GM12878 (cell line): ENCODE measurements at regions not wholly inside any gene's neighbourhood (a gene's known extent, or its start where the extent isn't known, plus 50 kb on each side); places are given as distances from the start of the nearest gene placed in this dataset.

Experiments
- CEBPB ChIP-seq, 2 experiments: fragments of 150-350 bp in 1 of 2; IDR thresholded peaks; 2 replicates each; pipeline ENCODE4 v1.6.1; 2012 to 2014; ENCODE audit warnings: low read depth in 2 of 2, low read length in 2 of 2, borderline replicate concordance in 1 of 2, inconsistent platforms in 1 of 2
- CREB1 ChIP-seq: IDR thresholded peaks from 2 replicates; pipeline ENCODE4 v1.6.1; 2012; ENCODE audit warnings: low read depth, mild to moderate bottlenecking, inconsistent platforms
- EP300 ChIP-seq, 2 experiments: fragments of 150-350 bp in 1 of 2; IDR thresholded peaks; 2 replicates each; pipeline ENCODE4 v1.6.1; 2011 to 2012; ENCODE audit warnings: low read depth in 2 of 2, low read length in 2 of 2, borderline replicate concordance in 1 of 2, improper control_type of control experiment in 1 of 2, inconsistent platforms in 1 of 2; ENCODE audit not compliant: control insufficient read depth in 1 of 2
- ETV6 ChIP-seq, 2 experiments: fragments of 450-650 bp in 1 of 2; IDR thresholded peaks in 1 of 2; conservative IDR thresholded peaks in 1 of 2; 2 replicates each; pipeline ENCODE4 v1.6.1; 2014; ENCODE audit warnings: antibody characterized with exemption in 1 of 2, borderline replicate concordance in 1 of 2, low read depth in 1 of 2, mild to moderate bottlenecking in 1 of 2, moderate library complexity in 1 of 2
- NFXL1 ChIP-seq: fragments of 450-650 bp; IDR thresholded peaks from 2 replicates; pipeline ENCODE4 v1.6.1; 2017; ENCODE audit warnings: antibody characterized with exemption, mild to moderate bottlenecking, borderline replicate concordance
- POLR2AphosphoS5 ChIP-seq: IDR thresholded peaks from 2 replicates; pipeline ENCODE4 v1.6.1; 2011; ENCODE audit warnings: mild to moderate bottlenecking, low read length, inconsistent platforms
- RAD51 ChIP-seq: fragments of 450-650 bp; IDR thresholded peaks from 2 replicates; pipeline ENCODE4 v1.6.1; 2016; ENCODE audit warnings: moderate library complexity, mild to moderate bottlenecking, inconsistent platforms
- RCOR1 ChIP-seq: conservative IDR thresholded peaks from 2 replicates; pipeline ENCODE4 v1.6.1; 2012; ENCODE audit warnings: low read depth, low read length, improper control_type of control experiment
- SMARCA5 ChIP-seq: fragments of 450-650 bp; IDR thresholded peaks from 2 replicates; pipeline ENCODE4 v1.6.1; 2017; ENCODE audit warnings: mild to moderate bottlenecking
- ZNF24 ChIP-seq: fragments of 450-650 bp; IDR thresholded peaks from 2 replicates; pipeline ENCODE4 v1.6.1; 2017; ENCODE audit warnings: antibody characterized with exemption, mild to moderate bottlenecking
- TF ChIP-seq, protein P1 (sequence below), 3 experiments: IDR thresholded peaks in 2 of 3; conservative IDR thresholded peaks in 1 of 3; 2 replicates each; pipeline ENCODE4 v1.5.1; 2011; ENCODE audit warnings: low read depth in 3 of 3, low read length in 3 of 3, mild to moderate bottlenecking in 3 of 3, control low read depth in 2 of 3, moderate library complexity in 2 of 3, inconsistent platforms in 1 of 3, mixed read lengths in 1 of 3; ENCODE audit not compliant: control insufficient read depth in 2 of 3, insufficient read depth in 1 of 3; ENCODE audit errors: extremely low read depth in 1 of 3
- TF ChIP-seq, protein P2 (sequence below): IDR thresholded peaks from 2 replicates; pipeline ENCODE4 v1.6.1; 2012; ENCODE audit warnings: mild to moderate bottlenecking, low read depth, low read length
- TF ChIP-seq, protein P3 (sequence below): IDR thresholded peaks from 2 replicates; pipeline ENCODE4 v1.6.1; 2012; ENCODE audit warnings: low read length, inconsistent platforms
- TF ChIP-seq, protein P4 (sequence below): IDR thresholded peaks from 2 replicates; pipeline ENCODE4 v1.6.1; 2012; ENCODE audit warnings: low read depth, low read length, improper control_type of control experiment

DNA sequence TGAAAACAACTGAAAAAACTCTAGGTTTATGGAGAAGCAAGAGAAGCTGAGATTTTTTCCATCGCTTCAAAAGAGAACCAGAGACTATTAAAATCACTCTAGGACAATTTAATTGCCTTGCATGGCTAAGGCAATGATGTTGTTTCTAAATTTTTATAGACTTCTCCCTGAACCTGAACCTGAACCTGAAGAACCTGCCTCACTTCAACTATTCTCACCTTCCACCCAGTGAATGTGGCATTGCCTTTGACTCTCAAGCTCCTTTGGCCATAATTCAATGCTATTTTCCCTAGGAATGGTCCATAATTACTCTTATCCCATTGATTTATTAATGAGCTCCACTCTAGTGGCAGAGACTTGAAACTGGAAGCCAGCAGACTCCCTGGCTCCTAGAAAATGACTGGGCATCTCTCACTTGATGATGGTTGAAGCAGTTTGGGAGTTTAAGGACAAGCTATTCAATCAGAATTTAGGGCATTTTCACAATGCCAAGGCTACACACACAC lies 303.8 kb upstream of the UBE2E3 start:
- no peak for TF ChIP-seq SMARCA5
- no peak for TF ChIP-seq ZNF24
- no peak for TF ChIP-seq ETV6 (conservative IDR thresholded peaks at IDR 0.05 in 1 of 2, IDR thresholded peaks at IDR 0.05 in 1 of 2; ENCODE audit: borderline replicate concordance in 1 of 2, low read depth in 1 of 2)
- TF ChIP-seq, protein P1, sequence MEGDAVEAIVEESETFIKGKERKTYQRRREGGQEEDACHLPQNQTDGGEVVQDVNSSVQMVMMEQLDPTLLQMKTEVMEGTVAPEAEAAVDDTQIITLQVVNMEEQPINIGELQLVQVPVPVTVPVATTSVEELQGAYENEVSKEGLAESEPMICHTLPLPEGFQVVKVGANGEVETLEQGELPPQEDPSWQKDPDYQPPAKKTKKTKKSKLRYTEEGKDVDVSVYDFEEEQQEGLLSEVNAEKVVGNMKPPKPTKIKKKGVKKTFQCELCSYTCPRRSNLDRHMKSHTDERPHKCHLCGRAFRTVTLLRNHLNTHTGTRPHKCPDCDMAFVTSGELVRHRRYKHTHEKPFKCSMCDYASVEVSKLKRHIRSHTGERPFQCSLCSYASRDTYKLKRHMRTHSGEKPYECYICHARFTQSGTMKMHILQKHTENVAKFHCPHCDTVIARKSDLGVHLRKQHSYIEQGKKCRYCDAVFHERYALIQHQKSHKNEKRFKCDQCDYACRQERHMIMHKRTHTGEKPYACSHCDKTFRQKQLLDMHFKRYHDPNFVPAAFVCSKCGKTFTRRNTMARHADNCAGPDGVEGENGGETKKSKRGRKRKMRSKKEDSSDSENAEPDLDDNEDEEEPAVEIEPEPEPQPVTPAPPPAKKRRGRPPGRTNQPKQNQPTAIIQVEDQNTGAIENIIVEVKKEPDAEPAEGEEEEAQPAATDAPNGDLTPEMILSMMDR (IDR thresholded peaks at IDR 0.05 in 2 of 3, conservative IDR thresholded peaks at IDR 0.05 in 1 of 3; ENCODE audit: control insufficient read depth in 2 of 3, extremely low read depth in 1 of 3, insufficient read depth in 1 of 3, low read depth in 3 of 3, low read length in 3 of 3) = no peak
- TF ChIP-seq EP300 (IDR thresholded peaks at IDR 0.05; ENCODE audit: borderline replicate concordance in 1 of 2, control insufficient read depth in 1 of 2, low read depth in 2 of 2, low read length in 2 of 2) = no peak
- no peak for TF ChIP-seq CREB1
- no peak for TF ChIP-seq CEBPB (IDR thresholded peaks at IDR 0.05; ENCODE audit: borderline replicate concordance in 1 of 2, low read depth in 2 of 2, low read length in 2 of 2)
- TF ChIP-seq, protein P2, sequence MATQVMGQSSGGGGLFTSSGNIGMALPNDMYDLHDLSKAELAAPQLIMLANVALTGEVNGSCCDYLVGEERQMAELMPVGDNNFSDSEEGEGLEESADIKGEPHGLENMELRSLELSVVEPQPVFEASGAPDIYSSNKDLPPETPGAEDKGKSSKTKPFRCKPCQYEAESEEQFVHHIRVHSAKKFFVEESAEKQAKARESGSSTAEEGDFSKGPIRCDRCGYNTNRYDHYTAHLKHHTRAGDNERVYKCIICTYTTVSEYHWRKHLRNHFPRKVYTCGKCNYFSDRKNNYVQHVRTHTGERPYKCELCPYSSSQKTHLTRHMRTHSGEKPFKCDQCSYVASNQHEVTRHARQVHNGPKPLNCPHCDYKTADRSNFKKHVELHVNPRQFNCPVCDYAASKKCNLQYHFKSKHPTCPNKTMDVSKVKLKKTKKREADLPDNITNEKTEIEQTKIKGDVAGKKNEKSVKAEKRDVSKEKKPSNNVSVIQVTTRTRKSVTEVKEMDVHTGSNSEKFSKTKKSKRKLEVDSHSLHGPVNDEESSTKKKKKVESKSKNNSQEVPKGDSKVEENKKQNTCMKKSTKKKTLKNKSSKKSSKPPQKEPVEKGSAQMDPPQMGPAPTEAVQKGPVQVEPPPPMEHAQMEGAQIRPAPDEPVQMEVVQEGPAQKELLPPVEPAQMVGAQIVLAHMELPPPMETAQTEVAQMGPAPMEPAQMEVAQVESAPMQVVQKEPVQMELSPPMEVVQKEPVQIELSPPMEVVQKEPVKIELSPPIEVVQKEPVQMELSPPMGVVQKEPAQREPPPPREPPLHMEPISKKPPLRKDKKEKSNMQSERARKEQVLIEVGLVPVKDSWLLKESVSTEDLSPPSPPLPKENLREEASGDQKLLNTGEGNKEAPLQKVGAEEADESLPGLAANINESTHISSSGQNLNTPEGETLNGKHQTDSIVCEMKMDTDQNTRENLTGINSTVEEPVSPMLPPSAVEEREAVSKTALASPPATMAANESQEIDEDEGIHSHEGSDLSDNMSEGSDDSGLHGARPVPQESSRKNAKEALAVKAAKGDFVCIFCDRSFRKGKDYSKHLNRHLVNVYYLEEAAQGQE = no peak
- no peak for TF ChIP-seq RCOR1
- TF ChIP-seq RAD51 = no peak
- no peak for TF ChIP-seq POLR2AphosphoS5
- TF ChIP-seq, protein P3, sequence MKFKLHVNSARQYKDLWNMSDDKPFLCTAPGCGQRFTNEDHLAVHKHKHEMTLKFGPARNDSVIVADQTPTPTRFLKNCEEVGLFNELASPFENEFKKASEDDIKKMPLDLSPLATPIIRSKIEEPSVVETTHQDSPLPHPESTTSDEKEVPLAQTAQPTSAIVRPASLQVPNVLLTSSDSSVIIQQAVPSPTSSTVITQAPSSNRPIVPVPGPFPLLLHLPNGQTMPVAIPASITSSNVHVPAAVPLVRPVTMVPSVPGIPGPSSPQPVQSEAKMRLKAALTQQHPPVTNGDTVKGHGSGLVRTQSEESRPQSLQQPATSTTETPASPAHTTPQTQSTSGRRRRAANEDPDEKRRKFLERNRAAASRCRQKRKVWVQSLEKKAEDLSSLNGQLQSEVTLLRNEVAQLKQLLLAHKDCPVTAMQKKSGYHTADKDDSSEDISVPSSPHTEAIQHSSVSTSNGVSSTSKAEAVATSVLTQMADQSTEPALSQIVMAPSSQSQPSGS = no peak
- TF ChIP-seq, protein P4, sequence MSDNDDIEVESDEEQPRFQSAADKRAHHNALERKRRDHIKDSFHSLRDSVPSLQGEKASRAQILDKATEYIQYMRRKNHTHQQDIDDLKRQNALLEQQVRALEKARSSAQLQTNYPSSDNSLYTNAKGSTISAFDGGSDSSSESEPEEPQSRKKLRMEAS = no peak
- no peak for TF ChIP-seq NFXL1
